ENCODE measurements at regions not wholly inside any gene's neighbourhood (a gene's known extent, or its start where the extent isn't known, plus 50 kb on each side); places are given as distances from the start of the nearest gene placed in this dataset.

DNA sequence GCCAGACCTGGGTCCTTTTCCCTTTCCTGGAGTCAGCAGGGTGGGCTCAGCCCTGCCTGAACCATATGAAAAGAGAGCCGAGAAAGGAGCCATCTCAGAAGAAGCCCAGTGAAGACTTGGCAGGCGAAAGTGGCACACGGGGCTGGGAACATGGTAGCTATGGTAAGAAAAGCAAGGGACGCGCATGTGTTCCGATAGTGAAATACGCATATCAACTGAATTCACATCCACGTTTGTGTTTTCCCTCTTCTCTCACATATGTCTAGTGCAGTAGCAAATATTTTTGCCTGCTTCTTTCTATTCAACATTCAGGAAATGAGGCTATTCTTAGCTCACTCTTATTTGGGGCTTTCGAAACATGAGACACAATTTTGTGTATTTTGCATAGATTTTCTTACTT lies 54.1 kb upstream of the PEG3 start:
- ChIA-PET CTCF (no interaction called here), POLR2A (no interaction called here)
- no peak for TF ChIP-seq NFRKB (IDR thresholded peaks at IDR 0.05)
- no peak for TF ChIP-seq TARDBP (IDR thresholded peaks at IDR 0.05)
- no peak for TF ChIP-seq LEF1 (IDR thresholded peaks at IDR 0.05; ENCODE audit: borderline replicate concordance)
- TF ChIP-seq L3MBTL2 (conservative IDR thresholded peaks at IDR 0.05), result no peak
- no peak for TF ChIP-seq FOXM1 (IDR thresholded peaks at IDR 0.05; ENCODE audit: borderline replicate concordance)
- no peak for TF ChIP-seq ZNF384 (IDR thresholded peaks at IDR 0.05)
- TF ChIP-seq PKNOX1 (IDR thresholded peaks at IDR 0.05), result no peak
- no peak for TF ChIP-seq HDGF (IDR thresholded peaks at IDR 0.05; ENCODE audit: borderline replicate concordance)
- TF ChIP-seq SP1 (IDR thresholded peaks at IDR 0.05), result no peak
- TF ChIP-seq BHLHE40 (IDR thresholded peaks at IDR 0.05; ENCODE audit: borderline replicate concordance), result no peak
- TF ChIP-seq ELF4 (IDR thresholded peaks at IDR 0.05), result no peak
- TF ChIP-seq SUZ12 (IDR thresholded peaks at IDR 0.05), result no peak
- DNase-seq (ENCODE audit: extremely low spot score), result no peak

DNA sequence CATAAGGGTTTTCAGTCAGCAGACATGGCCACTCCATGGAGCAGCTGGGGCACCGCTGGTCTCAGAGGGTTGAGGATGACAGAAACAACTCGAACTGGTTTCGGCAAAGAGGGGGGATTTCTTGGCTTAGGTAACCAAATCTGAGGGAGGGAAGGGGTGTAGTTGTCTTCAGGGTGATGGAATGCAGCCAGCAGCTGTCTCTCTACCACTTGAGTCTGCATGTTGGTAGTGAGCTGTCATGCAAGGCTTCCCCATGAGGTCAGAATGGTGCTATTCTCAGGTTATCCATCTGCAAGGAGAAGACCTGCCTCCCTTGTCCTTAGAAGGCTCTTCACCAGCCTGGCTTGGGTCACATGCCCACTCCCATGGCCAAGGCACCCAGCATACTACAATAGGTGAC lies 55.6 kb upstream of the PEG3 start:
- no peak for DNase-seq (ENCODE audit: extremely low spot score)
- ChIA-PET CTCF (no interaction called here), POLR2A (no interaction called here)
- no peak for TF ChIP-seq ARNT (IDR thresholded peaks at IDR 0.05)
- no peak for TF ChIP-seq FOXA1 (IDR thresholded peaks at IDR 0.05)
- TF ChIP-seq LEF1 (IDR thresholded peaks at IDR 0.05; ENCODE audit: borderline replicate concordance), result no peak
- no peak for TF ChIP-seq TARDBP (IDR thresholded peaks at IDR 0.05)
- TF ChIP-seq L3MBTL2 (conservative IDR thresholded peaks at IDR 0.05), result no peak

DNA sequence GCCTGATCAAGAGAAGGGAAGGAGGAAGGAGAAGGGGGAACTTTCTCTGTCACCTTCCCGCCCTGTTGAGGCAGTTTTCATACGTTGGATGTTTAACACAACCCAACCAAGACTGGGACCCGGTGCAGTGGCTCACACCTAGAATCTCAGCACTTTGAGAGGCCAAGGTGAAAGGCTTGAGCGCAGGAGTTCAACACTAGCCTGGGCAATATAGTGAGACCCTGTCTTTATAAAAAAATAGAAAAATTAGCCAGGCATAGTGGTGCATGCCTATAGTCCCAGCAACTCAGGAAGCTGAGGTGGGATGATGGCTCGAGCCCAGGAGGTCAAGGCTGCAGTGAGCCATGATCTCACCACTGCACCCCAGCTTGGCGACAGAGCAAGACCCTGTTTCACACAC lies 59.4 kb upstream of the PEG3 start:
- TF ChIP-seq LEF1 (IDR thresholded peaks at IDR 0.05; ENCODE audit: borderline replicate concordance), result no peak
- no peak for TF ChIP-seq L3MBTL2 (conservative IDR thresholded peaks at IDR 0.05)
- no peak for TF ChIP-seq NFRKB (IDR thresholded peaks at IDR 0.05)
- TF ChIP-seq TARDBP (IDR thresholded peaks at IDR 0.05), result no peak
- no peak for TF ChIP-seq SP1 (IDR thresholded peaks at IDR 0.05)
- TF ChIP-seq FOXK2 (IDR thresholded peaks at IDR 0.05), result no peak
- no peak for TF ChIP-seq SUZ12 (IDR thresholded peaks at IDR 0.05)
- no peak for TF ChIP-seq HDGF (IDR thresholded peaks at IDR 0.05; ENCODE audit: borderline replicate concordance)
- no peak for TF ChIP-seq BHLHE40 (IDR thresholded peaks at IDR 0.05; ENCODE audit: borderline replicate concordance)
- TF ChIP-seq ELF4 (IDR thresholded peaks at IDR 0.05), result no peak
- no peak for TF ChIP-seq FOXA1 (IDR thresholded peaks at IDR 0.05)
- no peak for TF ChIP-seq ZNF384 (IDR thresholded peaks at IDR 0.05)
- no peak for TF ChIP-seq PKNOX1 (IDR thresholded peaks at IDR 0.05)
- no peak for TF ChIP-seq CTBP1 (IDR thresholded peaks at IDR 0.05; ENCODE audit: borderline replicate concordance)
- no peak for TF ChIP-seq ARNT (IDR thresholded peaks at IDR 0.05)
- POLR2A ChIA-PET, result no interaction called here
- no peak for DNase-seq (ENCODE audit: extremely low spot score)
- CTCF ChIA-PET, result no interaction called here

GRCh38 chr19:56900573-56901097 lies 60.1 kb upstream of the PEG3 start:
- CTCF ChIA-PET, result no interaction called here
- TF ChIP-seq CTBP1 (IDR thresholded peaks at IDR 0.05; ENCODE audit: borderline replicate concordance) (no peak), ZNF384 (IDR thresholded peaks at IDR 0.05) (no peak), SP1 (IDR thresholded peaks at IDR 0.05) (no peak), PKNOX1 (IDR thresholded peaks at IDR 0.05) (no peak), BHLHE40 (IDR thresholded peaks at IDR 0.05; ENCODE audit: borderline replicate concordance) (no peak), ELF4 (IDR thresholded peaks at IDR 0.05) (no peak)
- DNase-seq (ENCODE audit: extremely low spot score), result no peak

GRCh38 chr19:56905631-56906150 lies 65.2 kb upstream of the PEG3 start:
- CTCF ChIA-PET, result no interaction called here
- POLR2A ChIA-PET, result no interaction called here
- no peak for TF ChIP-seq TARDBP (IDR thresholded peaks at IDR 0.05)
- no peak for TF ChIP-seq FOXA1 (IDR thresholded peaks at IDR 0.05)
- no peak for TF ChIP-seq FOXM1 (IDR thresholded peaks at IDR 0.05; ENCODE audit: borderline replicate concordance)
- no peak for TF ChIP-seq L3MBTL2 (conservative IDR thresholded peaks at IDR 0.05)
- TF ChIP-seq LEF1 (IDR thresholded peaks at IDR 0.05; ENCODE audit: borderline replicate concordance), result no peak
- TF ChIP-seq SP1 (IDR thresholded peaks at IDR 0.05), result no peak
- no peak for TF ChIP-seq ARNT (IDR thresholded peaks at IDR 0.05)
- TF ChIP-seq ELF4 (IDR thresholded peaks at IDR 0.05), result no peak
- TF ChIP-seq BHLHE40 (IDR thresholded peaks at IDR 0.05; ENCODE audit: borderline replicate concordance), result no peak
- no peak for TF ChIP-seq SUZ12 (IDR thresholded peaks at IDR 0.05)
- no peak for TF ChIP-seq FOXK2 (IDR thresholded peaks at IDR 0.05)
- TF ChIP-seq PKNOX1 (IDR thresholded peaks at IDR 0.05), result no peak
- no peak for TF ChIP-seq NFRKB (IDR thresholded peaks at IDR 0.05)
- TF ChIP-seq HDGF (IDR thresholded peaks at IDR 0.05; ENCODE audit: borderline replicate concordance), result no peak
- no peak for TF ChIP-seq CTBP1 (IDR thresholded peaks at IDR 0.05; ENCODE audit: borderline replicate concordance)
- TF ChIP-seq ZNF384 (IDR thresholded peaks at IDR 0.05), result no peak

More at GRCh38 chr19:56900573-56901097, 60.1 kb upstream of the PEG3 start:
- POLR2A ChIA-PET, result no interaction called here

More at GRCh38 chr19:56905631-56906150, 65.2 kb upstream of the PEG3 start:
- DNase-seq (ENCODE audit: extremely low spot score), result no peak
